Lower leg skin (tissue), 4 donors: ENCODE measurements at regions not wholly inside any gene's neighbourhood (a gene's known extent, or its start where the extent isn't known, plus 50 kb on each side); places are given as distances from the start of the nearest gene placed in this dataset.
"Not testable (repeated sequence)": the region's sequence is repeated elsewhere in the genome, so short reads cannot be mapped to it uniquely, and the experiment has no call there.

Experiments used
- DNase-seq, 2 donors: peaks; one replicate each; pipeline ENCODE4 v3.0.0-alpha.2; 2019; ENCODE audit warnings: low spot score in 2 of 2
- H3K4me3 ChIP-seq: fragments of 200-600 bp; sonication (generic); 2 replicates; pipeline ENCODE4 v1.5.1; 2017; ENCODE audit warnings: mild to moderate bottlenecking, low read depth; ENCODE audit not compliant: poor library complexity, severe bottlenecking
- POLR2A ChIP-seq, 2 donors: fragments of 450-650 bp; IDR thresholded peaks; one replicate each; pipeline ENCODE4 v1.6.1; 2016 to 2017; ENCODE audit warnings: antibody characterized with exemption in 2 of 2, mild to moderate bottlenecking in 1 of 2, moderate library complexity in 1 of 2
- WGBS, 2 donors: methylation state at CpG; one replicate each; pipeline ENCODE4 v1.1.5; 2018; 5-methylcytosine and 5-hydroxymethylcytosine counted together
- intact Hi-C: fragments of 100-400 bp; cut with DNase I; formaldehyde crosslinking; loops from one replicate; pipeline ENCODE4 v1.15.0; 2023; ENCODE audit warnings: low total_unique reads
- TF ChIP-seq, protein P1 (sequence below), 3 donors: fragments of 450-650 bp; IDR thresholded peaks; one replicate each; pipeline ENCODE4 v1.5.1; 2016; ENCODE audit warnings: antibody characterized with exemption in 3 of 3, mild to moderate bottlenecking in 3 of 3, moderate library complexity in 2 of 3

DNA sequence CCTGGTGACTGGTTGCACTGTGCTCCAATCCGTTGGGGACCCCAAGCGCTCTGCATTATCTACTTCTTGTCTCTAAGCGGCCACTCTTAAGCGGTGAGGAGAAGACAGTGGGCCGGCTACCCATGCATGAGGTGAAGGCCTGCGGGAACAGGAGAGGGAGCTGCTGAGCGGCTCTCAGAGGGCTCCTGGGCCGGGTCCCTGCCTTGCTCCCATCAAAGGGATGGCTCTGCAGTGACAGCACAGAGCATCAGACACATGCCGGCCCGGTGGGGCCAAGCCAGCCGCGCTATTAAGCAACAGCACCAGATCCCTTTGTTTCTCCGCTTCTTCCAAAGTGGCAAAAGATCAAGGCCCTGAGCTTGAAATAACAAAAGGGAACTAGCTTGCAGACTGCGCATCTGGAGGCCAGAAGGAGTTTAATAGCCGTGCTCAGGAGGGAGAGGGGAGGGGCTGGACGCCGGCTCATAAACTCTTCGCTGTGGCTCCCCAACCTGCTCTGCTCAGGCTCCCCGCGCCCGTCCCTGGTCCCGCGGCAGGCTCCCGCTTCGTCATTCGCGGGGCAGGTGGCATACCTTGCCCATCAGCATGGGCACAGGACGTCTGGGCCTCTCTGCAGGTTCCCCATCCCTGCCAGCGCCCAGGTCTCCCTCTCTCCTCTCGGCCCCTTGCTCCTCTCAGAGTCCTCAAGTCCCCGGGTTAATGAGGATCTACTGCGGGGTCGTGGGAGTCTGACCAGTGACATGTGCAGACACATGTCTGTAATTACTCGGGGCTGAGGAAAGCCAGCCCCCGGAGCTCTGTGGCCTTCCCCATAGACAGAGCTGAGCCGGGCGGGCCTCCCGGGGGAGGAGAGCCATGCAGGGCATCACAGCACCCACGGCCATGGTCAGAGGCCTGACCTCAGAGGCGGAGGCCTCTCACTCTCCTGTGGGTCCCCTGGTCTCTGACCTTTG lies 96.7 kb downstream of the ASB1 start:
- intact Hi-C loops, result no loop called here
- H3K4me3 ChIP-seq, result no peak overlapping the region
- WGBS, 2 donors, result 47 to 60% methylated on average over 39 to 40 of the region's 40 CpGs
- DNase-seq, result peak; percentile 80 to 94
- no peak for TF ChIP-seq POLR2A (IDR thresholded peaks at IDR 0.05)
- TF ChIP-seq, protein P1, sequence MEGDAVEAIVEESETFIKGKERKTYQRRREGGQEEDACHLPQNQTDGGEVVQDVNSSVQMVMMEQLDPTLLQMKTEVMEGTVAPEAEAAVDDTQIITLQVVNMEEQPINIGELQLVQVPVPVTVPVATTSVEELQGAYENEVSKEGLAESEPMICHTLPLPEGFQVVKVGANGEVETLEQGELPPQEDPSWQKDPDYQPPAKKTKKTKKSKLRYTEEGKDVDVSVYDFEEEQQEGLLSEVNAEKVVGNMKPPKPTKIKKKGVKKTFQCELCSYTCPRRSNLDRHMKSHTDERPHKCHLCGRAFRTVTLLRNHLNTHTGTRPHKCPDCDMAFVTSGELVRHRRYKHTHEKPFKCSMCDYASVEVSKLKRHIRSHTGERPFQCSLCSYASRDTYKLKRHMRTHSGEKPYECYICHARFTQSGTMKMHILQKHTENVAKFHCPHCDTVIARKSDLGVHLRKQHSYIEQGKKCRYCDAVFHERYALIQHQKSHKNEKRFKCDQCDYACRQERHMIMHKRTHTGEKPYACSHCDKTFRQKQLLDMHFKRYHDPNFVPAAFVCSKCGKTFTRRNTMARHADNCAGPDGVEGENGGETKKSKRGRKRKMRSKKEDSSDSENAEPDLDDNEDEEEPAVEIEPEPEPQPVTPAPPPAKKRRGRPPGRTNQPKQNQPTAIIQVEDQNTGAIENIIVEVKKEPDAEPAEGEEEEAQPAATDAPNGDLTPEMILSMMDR (IDR thresholded peaks at IDR 0.05), result no peak

DNA sequence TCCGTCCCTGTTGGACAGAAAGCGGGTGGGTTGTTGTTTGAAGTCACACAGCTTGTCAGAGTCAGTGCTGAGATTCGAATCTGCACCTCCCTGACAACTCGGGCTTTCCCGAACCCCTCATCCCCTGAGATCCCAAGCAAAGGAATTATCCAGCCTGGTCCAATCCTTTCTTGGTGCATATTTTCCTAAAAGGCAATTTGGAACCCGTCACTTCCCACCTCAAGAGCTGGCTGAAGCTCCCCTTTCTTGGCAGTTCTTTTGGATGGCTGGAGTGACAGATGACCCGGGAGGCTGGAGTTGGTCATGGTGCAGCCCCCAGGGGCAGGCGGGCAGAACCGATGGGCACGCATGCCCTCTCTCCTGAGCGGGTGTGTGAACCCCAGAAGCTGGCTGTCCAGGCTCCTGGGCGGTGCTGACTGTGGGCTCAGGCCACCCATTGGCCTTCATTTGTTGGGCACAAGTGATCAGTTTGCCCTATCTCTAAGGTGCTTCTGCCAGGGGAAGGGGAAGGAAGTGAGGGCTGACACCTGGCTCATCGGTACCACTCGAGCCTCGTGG lies 97.8 kb downstream of the ASB1 start:
- intact Hi-C loops, result no loop called here
- no peak overlapping the region for H3K4me3 ChIP-seq
- 87 to 90% methylated on average over 15 of the region's 15 CpGs for WGBS, 2 donors
- no peak for DNase-seq
- TF ChIP-seq, protein P1 (IDR thresholded peaks at IDR 0.05), result no peak
- TF ChIP-seq POLR2A (IDR thresholded peaks at IDR 0.05), result no peak

DNA sequence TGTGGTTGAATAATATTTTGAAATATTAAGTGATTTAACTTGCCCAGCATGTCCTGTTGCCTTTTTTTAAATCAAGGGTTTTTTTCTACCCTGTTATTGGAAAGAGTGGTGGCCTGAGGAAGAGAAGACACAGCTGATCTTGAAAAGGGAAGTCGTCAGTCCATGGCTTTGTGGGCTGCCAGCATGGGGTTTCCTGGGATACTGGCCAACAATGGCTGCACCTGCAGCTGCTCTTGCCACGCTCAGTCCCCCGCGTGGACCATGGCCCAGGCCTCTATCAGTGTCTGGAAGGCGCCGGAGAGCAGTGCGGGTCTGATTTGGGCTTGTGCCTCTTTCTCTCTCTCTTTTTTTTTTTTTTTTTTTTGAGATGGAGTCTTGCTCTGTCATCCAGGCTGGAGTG lies 99.3 kb downstream of the ASB1 start:
- WGBS, 2 donors, result 59 to 71% methylated on average over 7 of the region's 7 CpGs
- intact Hi-C loops, result no loop called here
- no peak overlapping the region for H3K4me3 ChIP-seq
- TF ChIP-seq, protein P1 (IDR thresholded peaks at IDR 0.05), result no peak
- no peak for TF ChIP-seq POLR2A (IDR thresholded peaks at IDR 0.05)
- DNase-seq, result no peak

DNA sequence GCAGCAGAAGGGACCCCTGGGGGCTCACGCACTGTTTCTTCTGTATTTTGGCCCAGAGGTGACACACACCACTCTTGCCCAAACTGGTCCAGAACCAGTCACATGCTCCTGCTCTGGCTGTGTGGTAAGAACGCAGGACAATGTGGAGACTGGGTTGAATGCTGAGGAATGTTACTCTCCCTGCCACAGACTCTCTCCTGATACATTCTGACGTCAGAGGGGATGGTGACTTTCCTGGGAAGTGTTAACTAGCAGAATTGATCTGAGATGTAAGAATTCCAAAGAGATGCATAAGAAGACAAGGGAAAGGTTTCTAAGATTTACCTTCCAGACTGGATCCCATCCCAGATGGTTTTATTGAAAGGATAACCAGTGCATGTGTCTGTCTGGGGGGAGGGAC lies 100.8 kb downstream of the ASB1 start:
- DNase-seq, result no peak
- H3K4me3 ChIP-seq, result no peak overlapping the region
- no peak for TF ChIP-seq POLR2A (IDR thresholded peaks at IDR 0.05)
- TF ChIP-seq, protein P1 (IDR thresholded peaks at IDR 0.05), result no peak
- 35 to 39% methylated on average over 3 of the region's 3 CpGs for WGBS, 2 donors
- intact Hi-C loops, result no loop called here

DNA sequence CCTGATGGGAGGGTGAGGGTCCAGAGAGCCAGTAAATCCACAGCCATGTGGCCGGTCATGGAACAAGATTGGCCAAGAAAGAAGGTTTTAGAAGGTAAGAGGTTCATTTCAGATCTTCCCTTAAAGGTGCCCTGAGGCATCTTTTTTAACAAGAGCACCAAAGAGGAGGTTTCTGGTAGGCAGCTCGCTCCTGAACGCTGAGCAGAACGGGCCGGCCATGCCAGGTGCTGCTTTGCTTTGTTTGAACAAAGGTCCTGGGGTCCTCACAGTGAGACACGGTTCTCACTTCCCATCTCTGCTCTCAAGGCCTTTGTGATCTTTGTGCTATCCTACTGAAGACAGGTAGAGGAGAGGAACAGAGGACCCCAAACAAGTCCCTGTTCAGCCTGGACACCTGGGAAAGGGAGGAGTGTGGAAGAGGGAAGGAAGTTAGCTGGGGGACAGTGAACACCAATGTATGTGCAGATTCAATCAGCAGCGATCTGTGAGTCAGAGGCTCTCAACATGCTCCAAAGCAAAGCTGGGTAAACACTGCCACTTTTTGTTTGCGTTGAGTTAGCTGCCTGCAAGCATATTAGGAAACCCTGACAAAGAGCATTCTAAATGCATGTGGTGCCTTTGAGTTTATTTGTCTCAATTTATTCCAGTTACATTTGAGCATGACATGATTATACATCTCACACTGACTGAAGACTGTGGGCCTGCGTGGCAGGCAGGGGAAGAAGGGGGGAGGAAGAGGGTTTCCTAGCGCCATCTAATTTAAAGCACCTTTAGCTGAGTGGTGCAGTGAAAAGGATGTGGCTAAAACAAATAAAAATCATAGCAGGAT lies 102.4 kb downstream of the ASB1 start:
- DNase-seq, result no peak
- no peak for TF ChIP-seq POLR2A (IDR thresholded peaks at IDR 0.05)
- TF ChIP-seq, protein P1 (IDR thresholded peaks at IDR 0.05), result no peak
- H3K4me3 ChIP-seq, result no peak overlapping the region
- 73 to 75% methylated on average over 10 of the region's 10 CpGs for WGBS, 2 donors
- intact Hi-C loops, result no loop called here

DNA sequence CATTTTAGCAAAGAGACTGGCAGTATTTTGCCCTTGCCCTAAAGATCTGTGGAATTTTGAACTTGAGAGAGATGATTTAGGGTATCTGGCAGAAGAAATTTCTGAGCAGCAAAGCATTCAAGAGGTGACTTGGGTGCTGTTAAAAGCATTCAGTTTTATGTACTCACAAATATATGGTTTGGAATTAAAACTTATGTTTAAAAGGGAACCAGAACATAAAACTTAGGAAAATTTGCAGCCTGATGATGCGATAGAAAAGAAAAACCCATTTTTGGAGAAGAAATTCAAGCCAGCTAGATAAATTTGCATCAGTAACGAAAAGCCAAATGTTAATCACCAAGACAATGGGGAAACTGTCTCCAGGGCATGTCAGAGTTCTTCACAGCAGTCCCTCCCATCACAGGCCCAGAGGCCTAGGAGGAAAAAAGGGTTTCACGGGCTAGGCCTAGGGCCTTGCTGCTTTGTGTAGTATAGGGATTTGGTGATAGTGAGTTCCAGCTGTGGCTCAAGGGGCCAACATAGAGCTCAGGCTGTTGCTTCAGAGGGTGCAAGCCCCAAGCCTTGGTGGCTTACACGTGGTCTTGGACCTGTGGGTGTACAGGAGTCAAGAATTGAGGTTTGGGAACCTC lies 104.4 kb downstream of the ASB1 start:
- DNase-seq, H3K4me3 ChIP-seq, intact Hi-C loops: not testable (repeated sequence)
- WGBS, 2 donors, result 82 to 85% methylated on average over 4 of the region's 4 CpGs

DNA sequence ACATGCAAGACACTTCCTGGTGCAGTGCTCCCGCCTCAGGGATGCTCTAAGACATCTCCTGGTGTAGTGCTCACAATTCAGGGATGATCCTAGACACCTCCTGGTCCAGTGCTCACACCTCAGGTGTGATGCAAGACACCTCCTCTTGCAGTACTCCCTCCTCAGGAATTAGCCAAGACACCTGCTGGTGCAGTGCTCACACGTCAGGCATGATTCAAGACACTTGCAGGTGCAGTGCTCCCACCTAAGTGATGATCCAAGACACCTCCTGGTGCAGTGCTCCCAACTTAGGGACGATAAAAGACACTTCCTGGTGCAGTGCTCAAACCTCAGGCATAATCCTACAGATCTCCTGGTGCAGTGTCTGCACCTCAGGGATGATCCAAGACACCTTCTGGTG lies 117.0 kb downstream of the ASB1 start:
- H3K4me3 ChIP-seq, DNase-seq, intact Hi-C loops: not testable (repeated sequence)
- 68 to 70% methylated on average over 3 of the region's 3 CpGs for WGBS, 2 donors
